Endothelial cell of umbilical vein (primary cell): ENCODE measurements at regions not wholly inside any gene's neighbourhood (a gene's known extent, or its start where the extent isn't known, plus 50 kb on each side); places are given as distances from the start of the nearest gene placed in this dataset.
"Not testable (repeated sequence)": the region's sequence is repeated elsewhere in the genome, so short reads cannot be mapped to it uniquely, and the experiment has no call there.

Experiments used
- BruUV-seq: library from RNA; stranded (reverse); fragments of 400-500 nt; replicated peaks from 2 replicates; lab custom pipeline; 2021; lab: Mats Ljungman, UMichigan
- CTCF ChIA-PET: fragments of 300-600, 350-600 bp; sonication (Branson Sonifier 250); formaldehyde crosslinking; loops from one replicate; lab custom pipeline; 2021; ENCODE audit warnings: antibody characterized with exemption, inconsistent platforms; lab: Charles Lee
- POLR2A ChIA-PET: fragments of 300-600, 350-600 bp; sonication (Branson Sonifier 250); formaldehyde crosslinking; loops from one replicate; lab custom pipeline; 2021; ENCODE audit warnings: antibody characterized with exemption, inconsistent platforms; lab: Charles Lee
- DNase-seq: peaks from one replicate; pipeline ENCODE4 v3.0.0-alpha.2; 2011; ENCODE audit warnings: low read depth, low spot score
- FAIRE-seq: peaks from 2 replicates; lab custom pipeline; 2011; peaks lifted over from hg19 to GRCh38; lab: Jason Lieb, UNC
- H2AFZ ChIP-seq: 2 replicates; pipeline ENCODE4 v1.6.0; 2012; ENCODE audit warnings: low read depth, low read length, control low read depth, inconsistent platforms
- H3K27ac ChIP-seq: 2 replicates; pipeline ENCODE4 v1.5.1; 2011; ENCODE audit warnings: low read depth, mild to moderate bottlenecking, control low read depth, low read length, moderate library complexity; ENCODE audit not compliant: insufficient read depth
- H3K27me3 ChIP-seq, 2 experiments: 2 replicates each; pipeline versions ENCODE4 v1.6.0 to v1.6.1; 2011; ENCODE audit warnings: low read length in 2 of 2, mixed read lengths in 1 of 2; ENCODE audit not compliant: control insufficient read depth in 2 of 2, insufficient read depth in 2 of 2
- H3K36me3 ChIP-seq, 2 experiments: 2 replicates in 1 of 2; 3 replicates in 1 of 2; pipeline ENCODE4 v1.5.1; 2011; ENCODE audit warnings: low read length in 2 of 2, mild to moderate bottlenecking in 1 of 2, moderate library complexity in 1 of 2; ENCODE audit not compliant: control insufficient read depth in 2 of 2, insufficient read depth in 2 of 2; ENCODE audit errors: extremely low read depth in 1 of 2
- H3K4me1 ChIP-seq: 3 replicates; pipeline ENCODE4 v1.5.1; 2011; ENCODE audit warnings: mild to moderate bottlenecking, low read length; ENCODE audit not compliant: control insufficient read depth, insufficient read depth; ENCODE audit errors: extremely low read depth
- H3K4me2 ChIP-seq: 2 replicates; pipeline ENCODE4 v1.6.1; 2011; ENCODE audit warnings: low read length, control low read depth, mixed read lengths; ENCODE audit not compliant: insufficient read depth
- H3K4me3 ChIP-seq, 3 experiments: fragments of 200-600 bp in 1 of 3; sonication (generic), shearing (Covaris generic) in 1 of 3; replicated peaks in 1 of 3; 2 replicates each; pipeline ENCODE4 v1.5.1; 2011 to 2016; ENCODE audit warnings: control low read depth in 3 of 3, low read length in 3 of 3, mild to moderate bottlenecking in 2 of 3, inconsistent platforms in 1 of 3, low read depth in 1 of 3, moderate library complexity in 1 of 3; ENCODE audit not compliant: insufficient read depth in 1 of 3
- H3K79me2 ChIP-seq: 2 replicates; pipeline ENCODE4 v1.6.0; 2012; ENCODE audit warnings: low read length, inconsistent platforms; ENCODE audit not compliant: control insufficient read depth, insufficient read depth
- H3K9ac ChIP-seq: replicated peaks from 2 replicates; pipeline ENCODE3; 2011; ENCODE audit warnings: low read length, control low read depth; ENCODE audit not compliant: insufficient read depth; ENCODE audit errors: extremely low read depth
- H3K9me1 ChIP-seq: replicated peaks from 3 replicates; pipeline ENCODE4 v1.6.0; 2011; ENCODE audit warnings: mild to moderate bottlenecking, low read length; ENCODE audit not compliant: control insufficient read depth, insufficient read depth; ENCODE audit errors: extremely low read depth
- H3K9me3 ChIP-seq: replicated peaks from 2 replicates; pipeline ENCODE4 v1.5.1; 2012; ENCODE audit warnings: low read length, inconsistent platforms; ENCODE audit not compliant: control insufficient read depth, insufficient read depth
- H4K20me1 ChIP-seq: replicated peaks from 2 replicates; pipeline ENCODE3; 2011; ENCODE audit warnings: mild to moderate bottlenecking, low read length; ENCODE audit not compliant: control insufficient read depth, insufficient read depth; ENCODE audit errors: extremely low read depth
- CTCF ChIP-seq, 2 donors: IDR thresholded peaks; 1 replicate in 1 of 2; 2 replicates in 1 of 2; pipeline ENCODE4 v1.5.1; 2011; ENCODE audit warnings: low read length in 2 of 2, mild to moderate bottlenecking in 2 of 2, moderate library complexity in 2 of 2, control low read depth in 1 of 2, inconsistent platforms in 1 of 2, low read depth in 1 of 2; ENCODE audit not compliant: insufficient read depth in 1 of 2; ENCODE audit errors: extremely low read depth in 1 of 2
- EZH2 ChIP-seq: IDR thresholded peaks from 2 replicates; pipeline ENCODE4 v1.6.1; 2012; ENCODE audit warnings: borderline replicate concordance, low read depth, mild to moderate bottlenecking, moderate library complexity, low read length, inconsistent platforms; ENCODE audit not compliant: severe bottlenecking
- FOS ChIP-seq: IDR thresholded peaks from 2 replicates; pipeline ENCODE4 v1.6.1; 2011; ENCODE audit warnings: mild to moderate bottlenecking, low read length, moderate library complexity, borderline replicate concordance; ENCODE audit not compliant: insufficient read depth
- GATA2 ChIP-seq: IDR thresholded peaks from 2 replicates; pipeline ENCODE4 v1.7.0; 2011; ENCODE audit warnings: low read depth, mild to moderate bottlenecking, moderate library complexity, mixed read lengths, low read length; ENCODE audit not compliant: insufficient read length, insufficient read depth
- JUN ChIP-seq: IDR thresholded peaks from 2 replicates; pipeline ENCODE4 v1.6.1; 2011; ENCODE audit warnings: borderline replicate concordance, low read depth; ENCODE audit not compliant: insufficient read length, insufficient read depth
- MAX ChIP-seq: IDR thresholded peaks from 2 replicates; pipeline ENCODE4 v1.6.1; 2011; ENCODE audit not compliant: insufficient read depth, insufficient read length
- MYC ChIP-seq: IDR thresholded peaks from one replicate; pipeline ENCODE4 v1.6.1; 2011; ENCODE audit warnings: mild to moderate bottlenecking, low read depth, low read length
- POLR2A ChIP-seq: IDR thresholded peaks from 2 replicates; pipeline ENCODE4 v1.6.1; 2012; ENCODE audit warnings: low read depth, mild to moderate bottlenecking, control low read depth, low read length
- POLR2AphosphoS5 ChIP-seq: IDR thresholded peaks from 2 replicates; pipeline ENCODE4 v1.6.1; 2012; ENCODE audit warnings: low read depth, mild to moderate bottlenecking, control low read depth, low read length, moderate library complexity; ENCODE audit not compliant: insufficient read depth
- dilution Hi-C: fragments of 300-500 bp; cut with MboI; formaldehyde crosslinking; loops from one replicate; pipeline ENCODE4 v1.15.0; 2019; ENCODE audit warnings: low sequenced_read_pairs; ENCODE audit not compliant: extremely low pct_ligation_motif_present
- intact Hi-C: fragments of 100-400 bp; cut with micrococcal nuclease; formaldehyde crosslinking; loops from one replicate; pipeline ENCODE4 v1.10.0; 2022

DNA sequence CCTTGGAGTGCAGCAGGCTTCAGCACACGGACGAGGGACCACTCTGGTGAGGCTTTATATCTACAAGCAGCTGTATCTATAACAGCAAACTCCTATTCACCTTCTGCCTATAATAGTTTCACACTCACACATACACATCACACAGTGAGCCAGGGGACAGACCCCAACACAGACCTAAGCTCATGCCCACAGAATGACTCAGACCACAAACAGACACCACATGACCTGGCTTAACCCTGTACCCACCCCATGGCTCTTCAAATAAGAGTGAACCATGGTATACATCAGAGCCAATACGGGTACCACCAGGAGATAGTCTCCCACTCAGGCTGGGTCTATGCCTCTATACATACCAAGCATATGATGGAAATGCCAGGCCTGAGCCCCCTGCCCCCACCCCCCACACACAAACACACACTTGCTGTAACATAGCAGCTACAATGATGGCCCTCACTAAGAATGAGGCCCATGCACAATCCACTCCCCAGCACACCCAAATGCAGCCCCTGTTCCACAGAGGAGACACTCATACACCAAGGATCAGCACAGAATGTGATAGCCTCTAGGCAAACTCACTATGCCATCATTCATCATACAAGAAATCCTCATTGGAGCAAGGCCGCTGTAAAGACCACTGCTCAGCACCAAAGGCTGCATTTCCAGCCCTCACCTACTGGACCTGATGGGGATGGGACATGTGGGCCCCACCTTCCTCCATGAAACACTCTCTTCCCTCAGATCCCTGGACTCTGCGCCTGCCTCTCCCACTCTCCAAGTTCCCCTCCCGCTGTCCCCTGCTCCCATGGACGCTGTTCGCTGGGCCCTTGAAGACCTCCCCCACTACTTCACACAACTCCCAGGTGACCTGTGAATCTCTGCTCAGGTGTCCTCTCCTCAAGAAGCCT is 62.1 kb upstream of the XIAP start:
- H3K4me1 ChIP-seq: no peaks in the 10 kb centered on the region
- H3K36me3 ChIP-seq: no peaks in the 10 kb centered on the region
- H3K4me2 ChIP-seq: no peak overlapping the region
- dilution Hi-C loops (no loop called here), intact Hi-C loops (no loop called here)
- FAIRE-seq (peak; percentile 59), DNase-seq (no peak)
- ChIA-PET CTCF (no interaction called here), POLR2A (no interaction called here)
- no peaks in the 10 kb centered on the region for H3K27me3 ChIP-seq
- H4K20me1 ChIP-seq: no peaks in the 10 kb centered on the region
- H2AFZ ChIP-seq: no peak overlapping the region
- no peak overlapping the region for H3K27ac ChIP-seq
- no peak overlapping the region for H3K4me3 ChIP-seq
- no peak overlapping the region for H3K9ac ChIP-seq
- no peaks in the 10 kb centered on the region for H3K9me1 ChIP-seq
- no TSS peak for BruUV-seq
- TF ChIP-seq MAX (no peak), CTCF (IDR thresholded peaks at IDR 0.05; ENCODE audit: extremely low read depth in 1 of 2, insufficient read depth in 1 of 2, low read depth in 1 of 2, low read length in 2 of 2) (no peak), EZH2 (no peak), POLR2A (no peak), MYC (no peak), POLR2AphosphoS5 (no peak), JUN (no peak), GATA2 (no peak), FOS (no peak)
- H3K79me2 ChIP-seq: no peaks in the 10 kb centered on the region
- H3K9me3 ChIP-seq: no peaks in the 10 kb centered on the region

GRCh38 chrX:123798706-123799430 is 61.0 kb upstream of the XIAP start:
- FAIRE-seq, H4K20me1 ChIP-seq, H3K27me3 ChIP-seq, H3K4me3 ChIP-seq, H3K9ac ChIP-seq, dilution Hi-C loops, CTCF ChIA-PET, BruUV-seq, H3K9me3 ChIP-seq, H3K36me3 ChIP-seq, POLR2A ChIA-PET, H3K9me1 ChIP-seq, H3K79me2 ChIP-seq, intact Hi-C loops, DNase-seq, H3K27ac ChIP-seq, H3K4me2 ChIP-seq, H3K4me1 ChIP-seq, H2AFZ ChIP-seq: not testable (repeated sequence)
